Kidney glomerular epithelial cell (primary cell): ENCODE measurements at regions not wholly inside any gene's neighbourhood (a gene's known extent, or its start where the extent isn't known, plus 50 kb on each side); places are given as distances from the start of the nearest gene placed in this dataset.
"Not testable (repeated sequence)": the region's sequence is repeated elsewhere in the genome, so short reads cannot be mapped to it uniquely, and the experiment has no call there.

Experiments
- DNase-seq: peaks from one replicate; lab custom pipeline; 2025; lab: John Stamatoyannopoulos, UW

DNA sequence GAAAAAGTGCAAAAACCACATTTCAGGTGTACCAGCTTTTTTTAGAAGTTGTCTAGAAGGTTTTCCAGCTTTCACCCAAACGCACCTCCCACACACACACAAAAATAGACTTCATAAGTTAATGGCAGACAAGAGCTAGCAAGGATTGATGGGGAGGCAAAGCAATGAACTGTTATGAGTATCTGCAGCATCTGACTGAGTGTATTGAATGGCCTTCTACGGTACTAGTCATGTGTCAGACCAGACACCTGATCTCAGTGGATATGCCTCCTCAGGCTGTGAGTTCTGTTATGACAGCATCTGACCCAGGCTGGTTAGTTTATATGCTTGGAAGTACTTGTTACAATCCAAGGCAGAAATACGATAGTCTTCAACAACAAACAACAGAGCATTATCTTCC, 406.1 kb upstream of the AUTS2 start:
- no peak for DNase-seq

DNA sequence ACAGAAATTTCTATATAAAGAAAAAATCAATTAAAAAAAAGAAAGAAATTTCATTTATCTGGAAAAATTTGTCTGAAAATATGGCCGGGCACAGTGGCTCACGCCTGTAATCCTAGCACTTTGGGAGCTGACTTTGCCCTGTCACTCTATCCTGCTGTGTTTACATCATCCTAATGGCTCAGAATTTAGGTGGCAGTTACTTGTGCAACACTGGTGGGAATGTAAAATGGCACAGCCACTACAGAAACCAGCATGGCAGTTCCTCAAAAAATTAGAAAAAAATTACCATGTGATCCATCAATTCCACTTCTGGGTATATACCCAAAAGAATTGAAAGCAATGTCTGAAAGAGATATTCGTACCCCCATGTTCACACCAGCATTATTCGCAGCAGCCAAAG, 405.2 kb upstream of the AUTS2 start:
- no peak for DNase-seq

DNA sequence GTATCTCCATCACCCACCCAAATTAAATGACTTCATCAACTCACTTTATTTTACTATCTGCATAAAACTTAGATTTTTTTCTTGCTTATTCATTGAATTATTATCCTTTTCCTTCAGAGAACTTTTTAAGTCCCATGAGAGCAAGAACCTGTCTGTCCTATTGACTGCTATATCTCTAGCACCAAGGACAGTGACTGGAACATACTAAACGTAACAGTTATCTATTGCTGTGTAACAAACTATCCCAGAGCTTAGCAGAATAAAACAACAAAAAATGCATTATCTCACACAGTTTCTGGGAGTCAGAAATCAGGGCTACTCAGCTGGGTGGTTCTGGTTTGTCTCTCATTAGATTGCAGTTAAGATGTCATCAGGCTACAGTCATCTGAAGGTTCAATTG, 401.7 kb upstream of the AUTS2 start:
- no peak for DNase-seq

DNA sequence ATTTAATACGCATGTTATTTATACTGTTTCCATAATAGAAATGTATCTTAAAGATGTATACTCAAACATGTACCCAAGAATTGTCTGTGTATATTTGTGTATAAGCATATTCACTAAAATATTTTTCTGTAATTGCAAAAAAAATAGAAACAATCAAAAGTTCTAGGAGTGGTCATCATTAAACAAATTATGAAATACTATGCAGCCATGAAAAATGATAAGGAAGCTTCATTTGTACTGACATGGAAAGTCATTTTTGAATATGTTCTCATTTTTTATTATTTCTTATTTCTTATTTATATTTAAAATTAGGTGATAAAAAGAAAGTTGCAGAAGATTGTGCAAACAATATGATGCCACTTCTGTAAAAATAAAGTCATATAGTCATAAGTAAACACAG, 400.0 kb upstream of the AUTS2 start:
- no peak for DNase-seq

DNA sequence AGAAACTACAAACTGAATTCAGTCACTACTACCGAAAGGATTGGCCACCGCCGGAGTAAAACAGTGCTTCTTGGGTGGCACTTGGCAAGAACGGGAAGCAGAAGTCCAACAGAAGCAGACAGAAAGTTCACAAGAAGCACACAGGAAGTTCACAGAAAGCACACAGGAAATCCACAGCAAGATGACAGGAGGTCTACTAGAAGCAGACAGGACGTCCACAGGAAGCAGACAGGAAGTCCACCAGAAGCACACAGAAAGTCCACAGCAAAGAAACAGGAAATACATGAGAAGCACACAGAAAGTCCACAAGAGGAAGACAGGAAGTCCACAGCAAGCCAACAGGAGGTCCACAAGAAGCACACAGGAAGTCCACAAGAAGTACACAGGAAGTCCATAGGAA, 399.2 kb upstream of the AUTS2 start:
- no peak for DNase-seq

DNA sequence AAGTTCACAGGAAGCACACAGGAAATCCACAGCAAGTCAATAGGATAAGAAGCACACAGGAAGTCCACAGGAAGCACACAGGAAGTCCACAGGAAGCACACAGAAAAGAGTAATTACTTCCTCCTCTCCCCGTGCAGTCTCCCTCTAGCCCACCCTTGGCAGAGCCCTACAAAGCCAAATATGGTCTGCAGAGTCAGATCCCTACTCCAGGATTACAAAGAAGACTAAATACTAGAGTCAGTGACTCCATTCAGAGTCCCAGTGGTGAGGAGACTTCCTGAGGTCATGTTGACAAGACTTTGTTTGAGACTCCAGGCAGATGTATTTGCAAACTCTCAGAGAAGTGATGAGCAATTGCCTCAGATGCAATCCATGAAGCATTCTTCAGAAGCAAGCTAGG, 398.6 kb upstream of the AUTS2 start:
- DNase-seq, result no peak

DNA sequence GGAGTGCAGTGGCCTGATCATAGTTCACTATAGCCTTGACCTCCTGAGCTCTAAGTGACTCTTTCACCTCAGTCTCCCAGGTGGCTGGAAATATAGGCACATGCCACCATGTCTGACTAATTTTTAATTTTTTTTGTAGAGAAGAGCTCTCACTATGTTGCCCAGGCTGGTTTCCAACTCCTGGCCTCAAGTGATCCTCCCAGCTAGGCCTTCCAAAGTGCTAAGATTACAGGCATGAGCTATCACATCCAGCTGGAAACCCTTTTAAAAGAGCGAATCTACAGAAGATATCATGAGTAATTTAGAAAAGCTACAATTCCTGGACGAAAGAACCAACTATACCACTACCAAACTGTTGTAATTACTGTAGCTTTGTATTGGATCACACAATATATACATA, 394.4 kb upstream of the AUTS2 start:
- no peak for DNase-seq

DNA sequence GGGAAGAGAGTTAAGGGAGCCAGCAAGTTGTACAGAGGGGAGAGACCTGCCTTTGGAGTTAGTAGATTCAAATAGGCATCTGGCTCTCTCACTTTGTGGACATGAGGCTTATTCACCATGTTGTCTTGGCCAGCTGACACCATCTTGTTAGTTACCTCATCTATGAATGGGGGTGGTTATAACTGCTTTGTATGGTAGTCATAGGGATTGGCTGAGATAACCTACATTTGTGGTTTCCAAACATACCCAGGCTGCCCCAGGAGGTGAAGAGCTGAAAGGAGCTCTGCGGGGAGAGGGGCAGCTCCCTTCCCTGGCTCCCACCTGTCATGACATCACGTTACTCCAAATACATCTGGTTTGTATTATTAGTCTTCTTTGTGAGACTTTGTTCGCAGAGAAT, 393.3 kb upstream of the AUTS2 start:
- DNase-seq, result no peak

DNA sequence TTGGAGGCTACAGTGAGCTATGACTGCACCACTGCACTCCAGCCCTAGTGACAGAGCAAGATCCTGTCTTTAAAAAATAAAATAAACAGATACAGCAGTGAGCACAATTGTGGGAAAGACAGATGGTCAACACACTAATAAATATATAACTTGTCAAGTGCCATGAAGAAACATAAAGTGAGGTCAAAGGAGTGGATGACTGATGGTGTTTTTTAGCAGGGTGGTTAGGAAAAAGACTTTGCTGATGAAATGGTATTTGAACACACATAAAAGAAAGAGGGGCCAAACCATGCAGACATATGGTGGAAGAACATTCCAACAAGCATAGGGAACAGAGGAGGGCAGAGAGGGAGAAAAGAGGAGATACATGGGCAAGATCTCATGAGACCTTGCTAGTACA, 392.7 kb upstream of the AUTS2 start:
- no peak for DNase-seq

DNA sequence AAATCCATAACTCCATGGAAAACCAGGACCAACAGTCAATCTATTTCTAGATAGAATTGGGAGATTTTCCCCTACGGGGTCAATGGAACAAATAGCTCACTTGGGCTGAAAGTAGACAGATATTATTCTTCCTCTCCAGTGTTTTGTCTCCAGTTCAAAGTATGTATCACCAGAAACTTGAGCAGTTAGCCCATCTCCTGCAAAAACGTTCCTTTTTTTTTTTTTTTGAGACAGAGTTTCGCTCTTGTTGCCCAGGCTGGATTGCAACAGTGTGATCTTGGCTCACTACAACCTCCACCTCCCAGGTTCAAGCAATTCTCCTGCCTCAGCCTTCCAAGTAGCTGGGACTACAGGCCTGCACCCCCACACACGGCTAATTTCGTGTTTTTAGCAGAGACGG, 390.0 kb upstream of the AUTS2 start:
- DNase-seq, result no peak

DNA sequence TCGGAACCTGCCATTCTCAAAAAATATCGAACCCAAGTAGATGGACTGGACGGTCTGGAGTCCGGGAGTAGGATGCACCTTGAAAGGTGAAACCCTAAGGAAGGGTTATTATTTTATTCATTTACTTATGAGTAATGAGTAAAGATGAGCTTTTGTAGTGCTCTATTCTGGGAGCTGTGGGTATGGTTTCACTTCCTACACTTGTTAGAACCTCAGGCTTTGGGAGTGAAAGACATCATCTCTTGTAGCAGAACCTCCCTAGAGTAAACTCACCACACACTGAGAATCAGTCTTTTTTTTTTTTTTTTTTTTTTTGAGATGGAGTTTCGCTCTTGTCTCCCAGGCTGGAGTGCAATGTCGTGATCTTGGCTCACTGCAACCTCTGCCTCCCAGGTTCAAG, 389.4 kb upstream of the AUTS2 start:
- no peak for DNase-seq

DNA sequence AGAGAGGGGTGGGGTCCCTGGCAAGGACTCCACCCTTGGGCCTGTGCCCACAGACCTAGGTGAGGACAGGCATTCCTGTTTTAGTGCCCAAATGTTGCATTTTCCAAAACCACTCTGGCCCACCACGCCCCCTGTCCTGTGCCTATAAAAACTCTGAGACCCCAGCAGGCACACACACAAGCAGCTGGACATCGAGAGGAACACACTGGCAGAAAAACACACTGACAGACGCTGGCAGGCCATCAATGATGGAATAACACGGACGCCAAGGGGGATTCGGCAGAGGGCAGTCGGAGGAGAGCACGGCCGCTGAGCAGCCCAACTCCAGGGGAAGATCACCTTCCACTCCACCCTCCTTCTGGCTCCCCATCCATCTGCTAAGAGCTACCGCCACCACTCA, 386.9 kb upstream of the AUTS2 start:
- no peak for DNase-seq

DNA sequence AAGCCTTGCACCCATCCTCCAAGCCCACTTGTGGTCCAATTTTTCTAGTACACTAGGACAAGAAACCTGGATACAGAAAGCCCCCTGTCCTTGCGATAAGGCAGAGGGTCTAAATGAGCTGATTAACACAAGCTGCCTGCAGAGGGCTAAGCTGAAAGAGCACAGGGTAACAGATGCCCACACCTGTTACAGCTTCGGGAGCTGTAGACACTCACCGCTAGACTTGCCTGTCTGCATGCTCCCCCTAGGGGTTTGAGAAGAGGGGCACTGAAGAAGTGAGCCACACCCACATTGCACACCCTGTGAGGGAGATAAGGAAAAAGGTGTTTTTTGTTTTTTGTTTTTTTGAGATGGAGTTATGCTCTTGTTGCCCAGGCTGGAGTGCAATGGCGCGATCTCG, 386.5 kb upstream of the AUTS2 start:
- DNase-seq, result no peak

DNA sequence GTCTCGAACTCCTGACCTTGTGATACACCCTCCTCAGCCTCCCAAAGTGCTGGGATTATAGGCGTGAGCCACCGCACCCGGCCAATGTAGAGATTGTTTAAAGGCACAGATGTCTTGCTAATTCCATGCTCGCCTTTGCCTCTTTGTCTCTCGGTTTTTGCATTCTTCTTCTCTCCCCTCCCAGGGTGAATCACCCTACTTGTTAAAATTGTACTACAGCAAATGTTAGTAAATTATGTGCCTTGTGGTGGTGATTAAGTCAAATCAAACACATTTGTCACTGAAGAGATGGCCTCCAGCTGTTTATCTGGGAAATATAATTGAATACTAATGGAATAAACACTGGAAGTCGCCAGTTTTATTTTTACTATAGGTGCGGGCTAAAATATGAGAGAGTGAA, 384.4 kb upstream of the AUTS2 start:
- DNase-seq, result no peak

DNA sequence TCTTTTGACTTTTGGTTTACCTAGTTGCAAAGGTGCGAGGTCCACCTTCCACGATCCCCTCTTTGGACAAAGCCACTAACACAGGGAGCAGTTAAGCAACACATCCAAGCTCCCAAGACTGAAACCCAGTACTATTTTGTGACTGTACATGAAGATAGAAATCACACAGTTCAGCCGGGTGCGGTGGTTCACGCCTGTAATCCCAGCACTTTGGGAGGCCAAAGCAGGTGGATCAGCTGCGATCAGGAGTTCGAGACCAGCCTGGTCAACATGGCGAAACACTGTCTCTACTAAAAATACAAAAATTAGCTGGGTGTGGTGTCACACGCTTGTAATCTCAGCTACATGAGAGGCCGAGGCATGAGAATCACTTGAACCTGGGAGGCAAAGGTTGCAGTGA, 382.8 kb upstream of the AUTS2 start:
- not testable (repeated sequence) for DNase-seq

DNA sequence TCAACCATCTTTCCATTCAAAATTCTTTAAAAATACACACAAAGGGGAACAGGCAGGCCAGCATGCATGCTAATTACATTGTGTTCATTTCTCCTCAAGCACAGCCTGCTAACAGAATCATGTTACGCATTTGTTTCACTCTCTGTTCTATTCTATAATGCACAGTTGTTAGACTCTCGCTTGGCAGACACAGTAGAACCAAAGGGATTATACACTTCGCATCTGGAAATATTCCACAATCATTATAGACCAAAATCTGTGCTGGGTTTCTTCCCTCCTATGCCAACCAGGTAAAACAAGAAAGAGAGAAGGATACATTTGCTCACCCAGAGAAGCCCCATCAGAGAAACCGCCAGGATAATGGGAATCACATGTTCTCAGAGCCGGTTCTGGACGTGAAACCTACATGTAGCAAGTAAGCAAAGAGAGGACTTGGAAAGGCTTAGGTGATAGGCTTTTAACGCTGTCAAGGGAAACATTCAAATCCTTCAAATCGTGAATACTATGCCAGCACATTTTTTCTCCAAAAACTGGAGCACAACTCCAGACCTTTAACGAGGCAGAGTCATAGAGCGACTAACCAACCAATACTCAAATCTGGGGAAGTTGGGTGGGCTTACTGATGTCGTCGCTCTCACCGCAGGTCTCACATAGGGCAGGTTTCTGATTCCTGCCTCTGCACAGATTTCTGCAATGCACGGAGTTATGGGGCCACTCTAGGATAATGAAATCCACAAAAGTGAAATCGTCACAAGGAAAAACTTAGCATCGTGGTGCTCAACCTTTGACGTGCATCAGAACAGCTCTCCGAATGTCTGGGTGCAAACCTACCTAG, 380.5 kb upstream of the AUTS2 start:
- no peak for DNase-seq

DNA sequence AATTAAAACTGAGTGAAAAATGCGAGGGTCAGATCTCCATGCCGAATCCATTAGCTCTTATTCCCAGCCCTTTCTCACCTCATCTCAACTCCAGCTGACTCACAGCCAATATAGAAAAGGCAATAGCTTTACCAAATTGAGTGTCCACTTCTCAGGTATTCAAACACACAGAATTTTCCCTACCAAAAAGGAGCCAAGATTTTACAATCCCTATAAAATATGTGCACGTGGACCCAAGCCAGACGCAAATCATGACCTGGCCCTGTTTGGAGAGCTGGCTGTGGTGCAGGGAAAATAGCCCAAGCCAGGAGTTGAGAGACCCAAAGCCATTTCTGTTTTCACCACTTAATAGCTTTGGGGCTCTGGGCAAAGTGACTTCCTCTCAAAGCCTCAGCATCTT, 379.7 kb upstream of the AUTS2 start:
- DNase-seq, result no peak

DNA sequence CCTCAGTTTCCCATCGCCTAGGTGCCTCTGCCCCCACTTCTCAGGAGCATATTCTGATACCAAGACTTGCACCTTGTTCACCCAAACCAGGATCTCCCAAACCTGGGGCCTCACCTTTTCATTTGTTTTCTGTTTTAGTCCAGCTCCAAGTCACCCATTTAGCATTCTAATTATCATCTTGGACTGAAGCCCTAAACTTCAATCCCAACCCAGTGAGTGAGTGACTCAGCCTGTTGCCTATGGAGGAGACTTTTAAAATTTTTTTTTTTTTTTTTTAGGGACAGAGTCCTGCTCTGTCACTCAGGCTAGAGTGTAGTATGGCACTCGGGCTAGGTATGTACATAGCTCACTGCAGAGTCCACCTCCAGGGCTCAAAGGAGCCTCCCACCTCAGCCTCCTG, 378.9 kb upstream of the AUTS2 start:
- no peak for DNase-seq

DNA sequence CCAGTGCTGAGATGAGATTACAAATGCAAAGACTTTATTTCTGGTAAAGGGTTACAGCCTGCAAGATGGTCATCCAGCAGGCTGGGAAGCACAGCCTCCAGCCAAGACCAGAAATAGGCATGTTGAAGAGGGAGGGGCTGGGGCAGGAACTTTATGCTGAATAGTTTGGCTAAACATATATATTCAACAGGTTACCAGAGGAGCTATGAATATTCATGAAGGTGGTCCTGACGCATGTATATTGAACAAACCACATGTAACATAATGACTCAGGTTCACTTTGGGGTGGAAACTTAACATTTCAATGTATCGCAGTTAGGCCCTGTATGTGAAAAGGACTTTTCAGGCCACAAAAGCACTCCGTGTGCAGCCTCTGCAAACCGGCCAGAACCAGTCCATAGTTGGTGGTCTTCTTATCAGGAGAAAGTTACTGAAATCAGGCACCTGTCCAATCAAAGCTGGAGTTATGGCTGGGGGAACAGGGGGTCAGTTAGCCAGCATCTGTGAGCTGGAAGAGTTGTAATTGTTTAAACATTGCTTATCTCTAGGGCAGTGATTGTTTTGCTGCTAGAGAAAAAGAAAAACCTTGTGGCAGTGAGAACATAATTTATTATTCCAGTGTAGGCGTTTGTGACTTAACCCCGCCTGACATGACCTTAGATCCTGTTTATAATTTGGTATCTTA, 372.9 kb upstream of the AUTS2 start:
- no peak for DNase-seq

DNA sequence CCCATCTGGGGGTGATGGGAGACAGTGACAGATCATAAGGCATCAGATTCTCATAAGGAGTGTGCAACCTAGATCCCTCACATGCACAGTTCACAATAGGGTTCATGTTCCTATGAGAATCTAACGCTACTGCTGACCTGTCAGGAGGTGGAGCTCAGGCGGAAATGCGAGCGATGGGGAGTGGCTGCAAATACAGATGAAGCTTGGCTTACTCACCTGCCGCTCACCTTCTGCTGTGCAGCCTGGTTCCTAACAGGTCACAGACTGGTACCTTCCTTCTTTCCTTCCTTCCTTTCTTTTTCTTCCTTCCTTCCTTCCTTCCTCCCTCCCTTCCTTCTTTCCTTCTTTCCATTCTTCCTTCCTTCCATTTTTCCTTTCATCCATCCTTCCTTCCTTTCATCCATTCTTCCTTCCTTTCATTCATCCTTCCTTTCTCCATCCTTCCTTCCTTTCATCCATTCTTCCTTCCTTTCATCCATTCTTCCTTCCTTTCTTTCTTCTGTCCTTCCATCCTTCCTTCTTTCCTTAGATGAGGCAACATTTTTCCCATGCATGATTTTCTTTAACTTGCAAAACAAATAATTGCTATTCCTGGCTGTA, 370.0 kb upstream of the AUTS2 start:
- DNase-seq, result no peak

DNA sequence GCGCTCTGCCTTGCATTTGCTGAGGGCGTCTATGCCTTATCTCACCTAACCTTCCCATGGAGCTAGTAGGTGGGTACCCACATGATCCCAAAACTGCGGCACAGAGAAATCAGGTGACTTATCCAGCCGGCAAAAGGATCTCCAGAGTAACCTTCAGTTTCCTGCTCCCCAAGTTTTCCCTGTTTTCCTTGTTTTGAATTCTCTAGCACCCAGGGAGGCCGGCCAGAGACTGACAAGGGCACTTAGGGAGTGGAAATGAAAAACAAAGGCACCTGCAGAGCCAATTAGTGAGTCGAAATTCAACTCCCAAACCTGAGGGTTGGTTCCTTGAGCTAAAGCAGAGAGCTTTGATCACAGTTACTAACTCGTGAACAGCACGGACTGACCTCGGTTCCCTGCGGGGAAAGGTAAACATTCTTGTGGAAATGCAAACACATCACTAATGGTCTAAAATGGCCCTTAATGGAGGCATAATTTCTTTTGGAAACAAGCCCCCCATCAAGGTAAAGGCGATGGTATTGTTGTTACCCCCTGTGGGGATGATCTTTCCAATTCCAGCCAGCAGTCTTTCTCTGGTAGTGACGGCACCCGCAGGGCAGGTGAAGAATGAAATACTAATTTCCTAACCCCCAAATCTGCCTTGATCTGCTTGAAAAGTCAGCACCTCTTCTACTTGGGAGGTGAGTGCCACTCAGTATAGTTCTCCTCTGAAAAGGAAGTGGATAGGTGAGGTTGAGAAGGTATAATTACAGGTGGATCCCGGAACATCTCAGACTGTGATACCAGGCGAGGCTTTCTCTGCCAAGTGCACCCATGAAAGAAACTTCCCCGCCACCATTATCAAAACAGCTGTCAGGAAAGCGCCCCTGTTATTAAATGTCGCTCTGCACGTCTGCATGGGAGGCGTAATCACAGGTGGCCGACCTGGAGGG, 365.6 kb upstream of the AUTS2 start:
- DNase-seq, result no peak

DNA sequence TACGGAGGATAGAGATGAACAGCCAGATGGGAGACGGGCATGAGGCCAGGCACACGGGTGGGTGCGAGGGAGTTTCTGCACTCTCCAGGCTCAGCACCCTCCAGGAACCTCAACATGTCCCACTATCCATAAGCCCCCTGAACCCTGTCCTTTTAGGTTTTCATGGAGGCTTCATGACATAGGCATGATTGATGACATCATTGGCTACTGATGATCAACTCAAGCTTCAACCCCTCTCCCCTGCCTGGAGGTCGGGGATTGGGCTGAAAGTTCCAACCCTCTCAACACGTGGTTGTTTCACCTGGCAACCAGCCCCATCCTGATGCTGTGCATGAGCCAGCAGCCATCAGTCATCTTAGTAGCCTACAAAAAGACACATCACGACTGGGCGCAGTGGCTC, 360.7 kb upstream of the AUTS2 start:
- no peak for DNase-seq
